DMS 273 treated with DMSO at 0.1 percent for 48 hours (cell line): ENCODE measurements at regions not wholly inside any gene's neighbourhood (a gene's known extent, or its start where the extent isn't known, plus 50 kb on each side); places are given as distances from the start of the nearest gene placed in this dataset.
"Not testable (repeated sequence)": the region's sequence is repeated elsewhere in the genome, so short reads cannot be mapped to it uniquely, and the experiment has no call there.

Experiments used
- DNase-seq: peaks from one replicate; lab custom pipeline; 2025; lab: John Stamatoyannopoulos, UW

DNA sequence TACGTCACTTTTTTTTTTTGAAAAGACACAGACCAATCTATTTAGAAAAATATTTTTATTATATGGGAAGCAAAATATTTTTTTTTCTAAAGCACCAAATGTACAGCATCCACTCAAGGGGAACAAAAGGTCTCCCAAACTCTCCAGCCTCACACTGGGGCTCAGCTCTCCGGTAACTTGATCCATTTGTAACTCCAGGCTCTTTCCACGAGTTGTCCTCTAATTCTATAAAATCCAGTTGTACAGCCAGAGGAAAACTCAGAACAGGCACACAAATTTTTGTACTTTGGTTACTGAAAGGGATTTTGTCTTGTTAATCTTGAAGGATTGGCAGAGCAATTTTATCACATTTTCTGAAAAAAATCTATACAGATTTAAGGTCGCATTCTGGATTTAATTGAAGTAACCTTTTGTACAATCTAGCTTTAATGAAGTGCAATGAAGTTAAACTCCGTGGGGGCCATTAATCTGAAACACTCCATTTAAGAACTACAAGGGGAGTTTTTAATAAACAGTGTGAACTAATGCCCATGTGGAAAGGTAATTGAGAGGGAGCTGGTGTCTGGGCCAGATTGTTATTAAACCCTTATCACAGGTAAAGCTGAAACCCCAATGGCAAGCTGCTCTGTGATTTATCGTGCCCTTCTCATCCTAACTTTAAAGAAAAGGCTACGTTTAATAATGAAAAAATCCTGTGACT lies 161.2 kb upstream of the FRG1 start:
- no peak for DNase-seq

DNA sequence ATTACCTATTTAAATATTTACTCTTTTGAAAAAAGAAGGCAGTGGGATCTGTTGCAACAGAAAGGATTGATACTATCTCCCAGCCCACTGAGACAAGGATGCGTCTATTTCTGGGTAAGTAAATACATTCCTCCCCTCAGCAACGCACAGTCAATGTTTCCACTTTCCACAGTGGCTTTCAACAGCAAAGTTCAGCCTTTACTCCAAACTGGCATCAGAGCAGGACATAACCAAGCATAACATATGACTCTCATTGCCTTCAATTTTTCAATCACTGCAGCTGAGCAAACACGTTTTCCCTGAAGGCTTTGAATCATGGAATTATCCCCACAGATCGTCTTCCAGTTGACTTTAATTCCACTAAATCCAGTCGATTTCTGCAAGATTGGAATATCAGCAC lies 160.3 kb upstream of the FRG1 start:
- no peak for DNase-seq

DNA sequence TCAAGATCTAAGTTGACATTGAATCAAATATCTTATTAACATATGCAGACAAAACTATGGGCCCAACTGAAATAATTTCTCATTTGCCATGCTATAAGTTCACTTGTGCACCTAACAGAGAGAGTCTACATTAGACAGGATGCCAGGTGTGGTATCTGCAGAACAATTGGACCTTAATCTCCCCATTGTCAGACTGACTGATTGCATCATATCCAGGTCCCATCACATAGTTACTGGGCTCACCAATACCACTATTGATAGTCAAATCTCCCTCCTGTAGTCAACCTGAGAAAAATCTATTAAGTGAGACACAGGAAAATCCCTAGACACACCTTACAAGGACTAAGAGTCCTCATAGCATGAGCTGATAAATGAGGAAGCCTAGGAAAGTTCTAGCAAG lies 156.0 kb upstream of the FRG1 start:
- no peak for DNase-seq

DNA sequence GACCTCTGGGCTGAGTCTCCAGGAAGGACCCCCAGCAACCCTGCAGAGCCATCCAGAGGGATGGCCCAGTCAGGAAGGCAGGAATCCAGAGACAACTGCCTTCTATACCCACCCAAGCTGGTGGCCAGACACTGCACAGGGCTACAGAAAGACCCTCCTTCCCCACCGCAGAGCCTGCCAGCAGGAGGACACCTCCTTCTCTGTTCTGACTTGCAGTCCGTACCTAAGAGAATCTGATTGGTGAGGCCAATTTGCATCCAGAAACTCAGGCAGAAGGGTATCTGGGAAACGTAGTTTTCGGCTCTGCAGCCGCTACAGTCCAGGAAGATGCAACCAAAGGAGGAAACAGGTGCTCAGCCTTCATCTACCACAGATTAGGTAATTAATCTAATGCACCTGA lies 155.4 kb upstream of the FRG1 start:
- DNase-seq: no peak

DNA sequence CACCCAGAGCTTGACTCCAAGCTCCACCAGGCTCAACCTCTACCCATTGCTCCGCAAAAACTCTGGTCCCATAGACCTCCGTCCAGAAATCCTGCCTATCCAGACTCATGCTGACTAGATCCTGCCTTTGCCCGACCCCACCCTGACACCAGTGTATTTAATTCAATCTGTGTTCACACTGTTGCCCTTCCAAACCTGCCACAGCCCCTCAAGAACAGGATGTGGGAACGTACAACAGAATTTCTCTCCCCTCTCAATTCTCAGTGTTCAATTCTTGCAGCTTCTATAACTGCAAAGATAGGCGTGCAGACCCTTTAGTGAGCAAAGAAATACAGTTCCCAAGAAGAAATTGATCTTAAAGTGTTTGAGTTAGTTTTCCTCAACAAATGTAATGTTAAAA lies 154.2 kb upstream of the FRG1 start:
- no peak for DNase-seq

DNA sequence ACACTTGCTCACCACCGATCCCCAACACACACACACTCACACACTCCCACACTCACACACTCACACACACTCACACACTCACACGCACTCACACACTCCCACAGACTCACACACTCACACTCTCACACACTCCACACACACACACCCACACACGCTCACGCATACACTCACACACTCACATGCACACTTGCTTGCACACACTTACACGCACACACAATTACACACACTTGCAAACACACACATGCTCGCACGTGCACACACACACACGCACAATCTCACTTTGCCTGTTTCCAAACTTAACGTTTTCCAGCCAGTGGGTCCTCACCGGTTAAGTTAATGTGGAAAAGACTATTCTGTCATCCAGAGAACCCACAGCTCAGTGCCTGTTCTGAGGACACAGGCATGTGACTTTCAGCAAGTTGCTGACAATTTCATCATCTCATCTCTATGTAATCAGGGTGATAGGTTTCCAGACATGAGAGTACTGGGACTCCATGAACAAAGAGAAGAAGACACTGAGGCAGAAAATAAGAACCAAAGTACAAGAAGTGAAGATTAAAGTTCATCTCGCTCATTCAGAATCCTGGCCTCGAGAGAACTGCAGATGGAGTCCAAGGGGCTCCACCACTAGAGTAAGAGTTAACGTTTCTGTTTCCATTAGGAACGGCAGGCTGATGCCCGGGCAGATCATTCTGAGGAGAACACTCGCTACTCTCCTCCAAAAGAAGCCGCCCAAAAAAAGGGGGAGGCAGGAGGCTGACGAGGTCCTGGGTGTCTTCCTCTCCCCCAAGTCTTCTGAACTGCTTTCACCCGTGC lies 153.2 kb upstream of the FRG1 start:
- no peak for DNase-seq

DNA sequence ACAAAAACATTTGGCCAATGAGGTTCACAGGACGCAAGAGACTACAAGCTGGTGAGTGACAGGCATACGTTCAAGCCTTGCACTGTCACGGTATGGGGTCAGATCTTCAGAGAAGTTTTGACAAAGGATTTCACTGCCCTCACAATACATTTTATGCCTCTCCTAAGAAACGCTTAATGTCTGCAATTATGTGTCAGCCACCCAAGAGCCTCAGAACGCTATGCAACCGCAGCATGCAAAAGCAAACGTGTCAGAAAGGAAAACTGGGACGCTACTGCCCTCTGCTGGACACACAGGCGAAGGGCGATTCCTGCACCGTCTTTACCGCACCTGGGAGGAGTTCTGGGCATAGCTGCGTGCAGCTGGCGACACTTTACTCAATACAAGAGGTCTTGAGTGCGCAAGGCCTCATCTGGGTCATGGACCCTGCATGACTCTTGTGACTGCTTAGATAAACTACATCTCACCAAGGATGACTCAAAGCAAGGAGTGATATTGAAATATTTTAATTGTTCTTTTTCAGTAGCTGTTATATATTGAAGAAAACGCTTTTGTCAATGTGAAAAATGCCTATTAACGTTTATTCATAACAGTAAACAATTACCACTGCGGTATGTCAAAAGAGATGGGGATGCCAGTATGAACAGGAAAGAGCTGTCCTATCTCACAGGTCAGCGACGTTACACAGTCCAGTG lies 147.6 kb upstream of the FRG1 start:
- DNase-seq: no peak

DNA sequence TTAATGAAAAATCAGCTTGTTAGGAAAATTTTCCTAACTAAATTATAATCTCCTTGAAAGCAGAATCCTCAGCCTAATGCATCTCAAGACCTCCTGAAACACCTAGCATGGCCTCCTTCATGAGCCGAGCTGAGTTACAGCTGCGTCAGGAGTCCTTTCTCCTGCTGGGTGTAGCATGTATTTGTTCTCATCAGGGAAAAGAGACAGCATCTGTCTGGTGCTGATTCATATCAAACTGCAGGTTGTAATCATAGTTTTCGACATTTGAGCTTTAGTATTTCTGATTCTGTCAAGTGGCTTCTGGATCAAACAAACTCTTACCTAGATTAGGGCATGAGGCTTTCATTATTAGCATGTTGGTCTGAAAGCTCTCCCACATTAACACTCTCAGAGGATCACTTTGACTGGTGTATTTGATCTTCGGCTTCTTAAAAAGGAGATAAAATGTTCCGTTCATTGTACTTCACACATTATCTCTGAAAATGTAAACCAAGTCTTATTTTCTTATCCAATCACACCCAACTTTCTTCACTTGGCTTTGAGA lies 140.1 kb upstream of the FRG1 start:
- DNase-seq: no peak

DNA sequence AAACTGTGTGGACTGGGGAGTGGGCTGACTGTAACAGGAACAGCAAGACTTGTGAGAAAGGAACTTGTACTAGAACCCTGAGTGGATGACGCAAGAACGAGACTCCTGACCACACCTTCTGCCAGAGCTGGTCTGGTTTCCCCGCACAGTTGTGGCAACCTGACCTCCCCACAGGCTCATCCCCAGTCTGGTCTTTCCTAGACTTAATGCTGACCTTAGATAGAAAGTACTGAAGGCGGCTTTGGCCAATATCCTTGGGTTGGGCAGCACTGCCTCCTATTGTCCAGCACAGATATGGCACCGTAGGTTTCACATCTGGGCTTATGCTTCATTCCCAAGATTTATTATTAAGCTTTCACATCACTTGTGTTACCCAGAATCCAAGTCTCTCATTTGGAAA lies 137.8 kb upstream of the FRG1 start:
- no peak for DNase-seq

DNA sequence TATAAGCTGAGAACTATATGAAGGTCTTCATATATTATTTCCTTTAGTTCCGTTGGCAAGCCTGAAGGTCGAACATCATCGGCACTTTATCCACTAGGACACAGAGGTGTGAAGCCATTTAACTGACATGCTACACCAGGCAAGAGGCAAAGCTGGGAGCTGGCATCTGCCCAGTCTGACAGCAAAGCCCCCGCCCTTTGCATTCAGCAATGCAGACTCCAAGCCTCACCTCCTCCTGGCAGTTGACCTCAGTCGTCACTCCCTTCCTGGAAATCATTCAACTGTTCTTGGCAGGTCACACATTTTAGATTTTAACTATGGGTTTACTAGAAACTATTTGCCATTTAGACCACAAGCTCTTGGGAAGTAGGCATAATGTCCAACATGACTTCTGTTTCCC lies 135.8 kb upstream of the FRG1 start:
- no peak for DNase-seq

DNA sequence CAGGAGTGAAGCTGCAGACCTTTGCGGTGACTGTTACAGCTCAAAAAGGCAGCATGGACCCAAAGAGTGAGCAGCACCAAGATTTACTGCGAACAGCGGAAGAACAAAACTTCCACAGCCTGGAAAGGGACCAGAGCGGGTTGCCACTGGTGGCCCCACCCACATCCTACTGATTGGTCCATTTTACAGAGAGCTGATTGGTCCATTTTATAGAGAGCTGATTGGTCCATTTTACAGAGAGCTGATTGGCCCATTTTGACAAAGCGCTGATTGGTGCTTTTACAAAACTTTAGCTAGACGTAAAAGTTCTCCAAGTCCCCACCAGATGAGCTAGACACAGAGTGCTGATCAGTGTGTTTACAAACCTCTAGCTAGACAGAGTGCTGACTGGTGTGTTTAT lies 134.2 kb upstream of the FRG1 start:
- no peak for DNase-seq

DNA sequence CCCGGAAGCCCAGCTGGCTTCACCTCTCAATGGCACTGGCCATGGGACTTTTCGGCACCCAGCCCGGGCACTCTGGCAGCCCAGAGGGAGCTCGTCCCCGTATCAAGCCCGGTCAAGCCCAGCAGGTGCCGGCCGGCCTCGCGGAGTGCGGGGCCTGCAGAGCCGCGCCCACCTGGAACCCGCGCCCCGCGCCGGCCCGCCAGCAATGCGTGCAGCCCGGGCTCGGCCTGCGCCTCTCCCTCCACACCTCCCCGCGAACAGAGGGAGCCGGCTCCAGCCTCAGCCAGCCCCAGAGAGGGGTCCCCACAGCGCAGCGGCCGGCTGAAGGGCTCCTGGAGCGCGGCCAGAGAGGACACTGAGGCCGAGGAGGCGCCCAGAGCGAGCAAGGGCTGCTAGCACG lies 133.6 kb upstream of the FRG1 start:
- no peak for DNase-seq

DNA sequence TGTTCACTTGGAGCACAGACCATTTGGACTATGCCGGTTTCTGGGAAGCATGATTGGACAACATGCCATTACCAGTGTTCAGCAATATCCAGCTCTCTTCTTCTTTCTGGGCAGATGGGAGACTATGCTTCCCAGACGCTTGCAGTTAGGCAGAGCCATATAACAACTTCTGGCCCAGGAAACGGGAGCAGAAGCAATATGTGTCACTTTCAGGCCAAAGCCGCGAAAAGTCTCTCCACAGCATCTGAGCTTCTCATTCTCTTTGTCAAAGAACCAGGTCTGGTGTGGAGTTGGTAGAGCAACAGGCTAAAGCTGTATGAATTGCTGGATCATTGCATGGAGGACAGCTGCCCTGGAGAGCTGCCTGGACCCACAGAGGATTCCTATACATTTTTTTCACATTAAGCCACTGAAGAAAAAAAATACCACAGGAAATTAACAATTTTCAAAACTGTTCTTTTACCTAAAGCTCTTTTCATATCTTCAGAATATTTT lies 131.4 kb upstream of the FRG1 start:
- DNase-seq: no peak

DNA sequence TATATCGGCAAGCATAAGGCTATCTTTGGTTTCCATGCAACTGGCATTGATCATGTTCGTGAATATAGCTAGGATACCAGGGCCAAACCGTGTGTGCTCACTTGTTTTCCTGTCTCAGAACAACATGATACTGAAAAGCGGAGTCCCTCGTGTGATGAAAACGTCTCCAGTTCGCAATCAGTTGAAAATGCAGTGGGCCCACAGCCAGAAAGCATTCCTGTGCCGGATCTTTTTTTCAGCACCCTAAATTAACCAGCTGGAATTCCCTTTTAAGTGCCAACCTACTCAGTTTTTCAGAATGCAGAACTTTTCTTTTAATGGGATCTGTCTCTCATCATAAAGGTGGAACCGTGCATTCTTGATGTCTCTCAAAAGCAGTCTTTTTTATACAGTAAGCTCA lies 130.8 kb upstream of the FRG1 start:
- no peak for DNase-seq

DNA sequence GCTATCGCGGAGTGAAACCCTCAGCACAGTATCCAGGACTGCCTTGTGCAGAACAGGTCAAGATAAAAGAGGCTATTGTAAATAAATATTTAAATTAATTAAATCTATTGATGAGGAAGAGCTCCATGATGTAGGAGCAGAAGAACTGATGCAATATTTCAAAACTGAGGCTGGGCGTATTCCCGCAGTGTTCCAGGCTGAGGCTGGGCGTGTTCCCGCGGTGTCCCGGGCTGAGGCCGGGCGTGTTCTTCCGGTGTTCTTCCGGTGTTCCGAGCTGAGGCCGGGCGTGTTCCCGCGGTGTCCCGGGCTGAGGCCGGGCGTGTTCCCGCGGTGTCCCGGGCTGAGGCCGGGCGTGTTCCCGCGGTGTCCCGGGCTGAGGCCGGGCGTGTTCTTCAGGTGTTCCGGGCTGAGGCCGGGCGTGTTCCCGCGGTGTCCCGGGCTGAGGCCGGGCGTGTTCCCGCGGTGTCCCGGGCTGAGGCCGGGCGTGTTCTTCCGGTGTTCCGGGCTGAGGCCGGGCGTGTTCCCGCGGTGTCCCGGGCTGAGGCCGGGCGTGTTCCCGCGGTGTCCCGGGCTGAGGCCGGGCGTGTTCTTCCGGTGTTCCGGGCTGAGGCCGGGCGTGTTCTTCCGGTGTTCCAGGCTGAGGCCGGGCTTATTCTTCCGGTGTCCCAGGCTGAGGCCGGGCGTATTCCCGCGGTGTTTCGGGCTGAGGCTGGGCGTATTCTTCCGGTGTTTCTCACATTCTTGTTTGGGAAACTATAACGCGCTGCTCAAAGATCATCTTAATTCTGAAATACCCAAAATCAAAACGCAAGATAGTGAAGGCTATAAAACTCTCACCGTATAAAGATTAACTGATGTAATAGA lies 130.1 kb upstream of the FRG1 start:
- not testable (repeated sequence) for DNase-seq

DNA sequence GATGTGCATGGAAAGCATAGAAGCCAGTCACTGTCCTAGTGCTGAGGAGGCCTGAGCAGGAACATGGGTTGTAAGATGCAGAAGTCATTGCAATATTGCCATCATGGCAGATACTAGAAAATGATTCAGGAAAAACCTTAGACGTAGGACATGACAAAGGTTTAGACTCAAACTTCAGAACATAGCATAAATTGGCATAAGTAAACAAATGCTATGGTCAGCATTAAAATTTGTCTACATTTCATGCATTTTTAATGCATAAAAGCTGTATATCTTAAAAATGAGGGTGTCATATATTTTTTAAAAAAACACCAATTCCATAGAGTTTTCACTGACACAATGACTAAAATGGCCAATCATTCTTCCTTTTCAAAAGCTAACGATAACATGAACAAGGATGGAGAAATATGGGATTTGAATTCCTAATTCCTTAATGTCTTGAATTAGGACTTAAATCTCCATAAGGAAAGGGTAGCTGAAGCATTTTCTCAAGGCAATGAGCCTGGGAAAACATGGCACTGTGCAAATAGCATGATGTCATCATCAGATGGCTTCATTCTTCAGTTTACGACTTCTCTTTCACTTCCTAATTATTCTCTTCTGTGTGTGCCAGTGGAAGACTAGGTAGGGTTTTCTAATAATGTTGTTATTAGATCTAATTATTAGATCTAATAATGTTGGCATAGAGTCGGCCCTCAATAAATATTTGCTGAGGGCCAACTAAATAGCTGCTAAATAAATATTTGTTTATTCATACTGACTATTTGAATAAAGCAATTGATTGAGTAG lies 125.1 kb upstream of the FRG1 start:
- no peak for DNase-seq

DNA sequence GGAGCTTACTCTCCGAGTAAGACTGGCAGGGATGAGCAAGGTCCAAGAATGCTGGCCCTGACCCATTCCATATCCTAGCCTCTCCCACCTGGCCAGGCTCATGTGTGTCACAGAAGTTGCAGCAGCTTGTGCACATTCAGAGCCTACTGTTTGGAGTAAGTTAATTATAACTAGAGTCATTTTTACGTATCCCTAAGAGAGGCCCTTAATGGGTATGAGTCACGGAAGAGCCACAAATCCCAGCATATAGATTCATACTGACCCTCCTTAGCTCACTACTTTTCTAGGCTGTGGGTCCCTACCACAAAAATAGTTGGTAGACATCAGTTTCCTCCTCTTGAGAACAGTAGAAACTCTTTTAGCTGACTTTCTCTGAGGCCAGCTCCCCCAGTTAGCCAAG lies 118.3 kb upstream of the FRG1 start:
- no peak for DNase-seq

DNA sequence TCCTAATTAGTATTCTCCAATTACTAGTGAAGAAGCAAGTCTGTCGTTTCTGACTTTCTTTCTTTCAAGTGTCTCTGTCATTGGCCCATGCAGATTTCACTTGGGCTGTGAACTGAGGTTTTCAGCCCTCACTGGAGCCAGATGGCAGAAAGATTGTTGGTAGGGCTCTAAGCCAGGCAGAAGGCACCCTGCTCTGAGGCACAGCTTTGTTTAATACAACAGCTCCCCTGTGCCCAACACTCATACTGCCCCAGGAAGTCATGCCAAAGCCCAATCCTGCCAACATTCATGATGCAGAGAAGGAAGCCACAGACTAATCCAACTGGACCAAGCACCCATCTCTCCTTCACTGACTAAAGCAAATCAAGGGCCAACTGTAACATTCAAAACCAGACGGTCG lies 117.1 kb upstream of the FRG1 start:
- DNase-seq: no peak

DNA sequence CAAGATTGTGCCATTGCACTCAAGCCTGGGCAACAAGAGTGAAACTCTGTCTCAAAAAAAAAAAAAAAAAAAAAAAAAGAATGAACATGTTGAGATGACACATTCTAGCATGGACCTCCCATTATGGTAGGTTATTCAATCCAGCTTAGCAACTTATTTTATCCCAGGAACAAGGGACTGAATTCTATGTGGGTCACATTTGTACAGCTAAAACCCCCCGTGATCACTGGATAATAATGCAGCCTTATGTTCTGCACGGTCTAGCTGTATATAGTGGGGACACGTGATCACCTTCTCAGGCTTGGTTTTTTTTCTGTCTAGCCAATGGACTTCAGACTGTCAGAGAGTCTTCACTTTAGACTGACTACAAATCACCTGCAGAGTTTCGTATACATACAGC lies 115.2 kb upstream of the FRG1 start:
- DNase-seq: no peak

DNA sequence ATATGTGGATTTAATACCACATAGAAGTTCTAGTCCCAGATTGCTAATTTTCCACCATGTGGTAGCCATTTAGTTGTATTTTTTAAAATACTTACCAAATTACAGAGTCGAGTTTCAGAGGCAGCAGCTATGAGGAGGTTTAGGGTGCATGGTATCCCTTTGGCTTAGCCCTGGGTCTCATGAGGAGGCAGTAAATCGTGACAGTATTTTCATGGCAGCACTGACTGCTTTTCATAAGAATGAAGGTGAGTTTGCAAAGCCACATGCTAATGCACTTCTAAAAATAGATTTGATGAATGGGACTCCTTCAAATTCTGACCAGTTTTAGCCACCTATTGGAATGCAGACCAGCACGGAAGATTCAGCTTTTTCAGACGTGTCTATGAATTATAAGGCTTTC lies 114.0 kb upstream of the FRG1 start:
- no peak for DNase-seq
